ENCODE measurements at regions not wholly inside any gene's neighbourhood (a gene's known extent, or its start where the extent isn't known, plus 50 kb on each side); places are given as distances from the start of the nearest gene placed in this dataset.
A peak's percentile ranks its signal among the peaks of the same experiment; 100 is the strongest.

DNA sequence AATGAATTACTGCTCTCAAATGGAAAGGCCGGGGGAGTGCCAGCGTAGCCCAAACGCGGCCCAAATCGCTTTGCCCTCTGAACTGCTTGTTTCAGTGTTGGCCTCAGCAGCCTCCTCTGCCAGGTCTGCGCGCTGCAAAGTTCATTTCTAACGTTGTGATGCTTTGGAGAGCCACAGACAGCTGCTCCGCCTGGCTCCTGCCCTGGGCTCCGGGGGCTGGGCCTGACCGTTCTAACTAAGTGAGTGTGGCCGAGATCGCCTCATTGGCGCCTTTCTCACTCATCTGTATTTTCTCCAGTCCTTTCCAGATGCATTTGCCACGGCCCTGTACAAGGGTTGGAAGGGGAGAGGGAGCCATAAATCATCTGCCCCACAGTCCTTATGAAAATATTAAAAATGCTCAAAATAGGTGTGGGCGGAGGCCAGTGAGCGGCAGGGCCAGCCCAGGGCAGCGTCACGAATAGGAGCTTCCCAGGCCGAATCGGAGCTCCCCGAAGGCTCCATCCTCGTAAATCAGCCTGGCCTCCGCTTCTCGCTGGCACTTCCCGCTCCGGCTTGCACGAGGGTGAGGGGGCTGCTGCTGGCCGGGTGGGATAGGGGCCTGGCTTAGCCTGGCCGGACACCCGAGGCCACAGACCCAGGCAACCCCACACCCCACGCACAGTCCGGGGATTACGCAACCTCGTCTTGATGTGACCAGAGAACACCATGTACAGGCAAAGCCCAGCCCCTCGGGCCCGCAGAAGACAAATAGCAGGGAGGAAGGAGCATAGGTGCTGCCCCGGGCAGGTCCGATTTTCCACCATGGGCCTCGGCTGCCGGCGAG, 196.6 kb upstream of the DIO3 start:
- Histone ChIP-seq H3K27ac (no peak overlapping the region), H3K9me3 (no peaks in the 10 kb centered on the region), H3K27me3 (no peaks in the 10 kb centered on the region), H3K4me3 (no peak overlapping the region), H3K36me3 (no peaks in the 10 kb centered on the region), H3K4me1 (peaks cover 0 to 4% of the 10 kb centered on the region in 2 donors)
- DNase-seq (ENCODE audit: low spot score): peak; percentile 76
- TF ChIP-seq, protein P1, sequence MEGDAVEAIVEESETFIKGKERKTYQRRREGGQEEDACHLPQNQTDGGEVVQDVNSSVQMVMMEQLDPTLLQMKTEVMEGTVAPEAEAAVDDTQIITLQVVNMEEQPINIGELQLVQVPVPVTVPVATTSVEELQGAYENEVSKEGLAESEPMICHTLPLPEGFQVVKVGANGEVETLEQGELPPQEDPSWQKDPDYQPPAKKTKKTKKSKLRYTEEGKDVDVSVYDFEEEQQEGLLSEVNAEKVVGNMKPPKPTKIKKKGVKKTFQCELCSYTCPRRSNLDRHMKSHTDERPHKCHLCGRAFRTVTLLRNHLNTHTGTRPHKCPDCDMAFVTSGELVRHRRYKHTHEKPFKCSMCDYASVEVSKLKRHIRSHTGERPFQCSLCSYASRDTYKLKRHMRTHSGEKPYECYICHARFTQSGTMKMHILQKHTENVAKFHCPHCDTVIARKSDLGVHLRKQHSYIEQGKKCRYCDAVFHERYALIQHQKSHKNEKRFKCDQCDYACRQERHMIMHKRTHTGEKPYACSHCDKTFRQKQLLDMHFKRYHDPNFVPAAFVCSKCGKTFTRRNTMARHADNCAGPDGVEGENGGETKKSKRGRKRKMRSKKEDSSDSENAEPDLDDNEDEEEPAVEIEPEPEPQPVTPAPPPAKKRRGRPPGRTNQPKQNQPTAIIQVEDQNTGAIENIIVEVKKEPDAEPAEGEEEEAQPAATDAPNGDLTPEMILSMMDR (IDR thresholded peaks at IDR 0.05): no peak

DNA sequence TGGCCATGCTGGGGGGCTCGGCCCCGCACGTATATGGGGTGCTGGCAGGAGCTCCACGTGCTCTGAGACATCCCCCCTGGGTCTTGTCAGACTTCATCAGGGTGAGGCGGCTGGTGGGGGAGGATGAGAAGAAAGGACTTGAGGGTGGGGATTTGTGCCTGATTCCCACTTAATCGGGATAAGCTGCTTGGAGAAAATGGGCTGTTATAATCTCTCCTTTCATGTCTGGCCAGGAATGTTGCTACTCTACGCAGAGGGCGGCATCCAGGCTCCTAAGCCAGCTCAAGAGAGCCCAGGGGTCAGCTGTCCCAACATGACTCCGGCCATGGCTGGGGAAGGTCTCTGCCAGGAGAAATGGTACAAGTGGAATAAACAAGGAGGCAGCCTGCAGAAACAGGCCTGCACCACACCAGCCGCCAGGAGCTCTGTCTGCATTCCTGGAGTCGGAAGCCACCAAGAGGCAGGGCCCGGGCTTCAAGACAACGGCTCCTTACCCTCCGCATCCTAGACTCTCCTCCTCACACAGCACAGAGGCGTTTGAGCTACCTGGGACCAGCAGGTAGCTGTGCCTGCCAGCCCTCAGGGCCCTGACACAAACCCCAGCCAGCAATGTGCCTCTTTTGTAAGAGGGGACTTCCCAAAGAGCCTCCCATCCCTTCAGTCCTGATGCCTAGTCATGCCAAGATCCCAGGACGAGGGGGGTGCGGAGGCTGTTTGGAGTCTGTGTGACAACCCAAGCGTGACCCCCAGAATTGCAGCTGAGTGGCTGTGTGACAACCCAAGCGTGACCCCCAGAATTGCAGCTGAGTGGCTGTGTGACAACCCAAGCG, 195.8 kb upstream of the DIO3 start:
- no peak for DNase-seq (ENCODE audit: low spot score)
- no peaks in the 10 kb centered on the region for H3K9me3 ChIP-seq
- TF ChIP-seq, protein P1 (IDR thresholded peaks at IDR 0.05): no peak
- no peak overlapping the region for H3K27ac ChIP-seq
- no peak overlapping the region for H3K4me3 ChIP-seq
- peaks cover 0 to 4% of the 10 kb centered on the region in 2 donors for H3K4me1 ChIP-seq
- no peaks in the 10 kb centered on the region for H3K27me3 ChIP-seq
- no peaks in the 10 kb centered on the region for H3K36me3 ChIP-seq

DNA sequence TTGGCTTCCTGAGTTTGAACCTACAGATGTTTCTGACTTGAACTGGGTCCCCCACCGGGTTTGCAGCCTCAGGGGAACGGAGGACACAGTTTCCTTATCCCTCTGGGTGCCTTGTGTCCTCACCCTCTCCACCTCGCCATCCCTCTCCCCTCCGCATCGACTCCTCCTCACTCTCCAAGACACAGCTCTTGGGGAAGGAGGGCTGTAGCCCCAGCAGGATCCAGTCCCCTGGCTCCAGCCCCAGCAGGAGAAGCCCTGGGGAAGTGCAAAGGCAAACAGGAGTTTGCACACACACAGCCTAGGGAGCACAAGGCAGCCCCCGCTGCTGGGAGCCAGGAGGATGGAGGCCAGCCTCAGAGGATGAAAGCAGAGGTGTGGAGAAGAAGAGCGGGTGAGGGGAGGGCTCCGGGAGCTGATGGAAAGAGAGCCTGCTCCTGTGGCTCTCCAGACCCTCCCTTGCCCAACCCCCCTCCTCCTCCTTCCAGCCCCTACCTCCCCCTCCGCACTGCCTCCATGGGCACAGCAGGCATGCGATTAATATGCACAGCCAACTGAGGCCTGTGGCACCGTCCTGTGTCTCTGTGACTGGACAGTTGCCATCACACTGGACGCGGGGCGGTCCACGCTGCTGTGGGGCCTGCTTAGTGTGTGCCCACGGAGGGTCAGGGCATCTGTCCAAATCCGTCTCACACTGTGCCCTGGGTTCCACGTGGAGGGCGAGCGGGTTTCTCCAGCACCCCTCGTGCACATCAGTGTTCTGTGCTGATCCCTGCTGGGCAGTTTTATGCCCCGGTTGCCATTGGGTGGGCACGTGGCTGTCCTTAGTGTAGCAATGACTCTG, 193.7 kb upstream of the DIO3 start:
- H3K36me3 ChIP-seq: no peaks in the 10 kb centered on the region
- TF ChIP-seq, protein P1 (IDR thresholded peaks at IDR 0.05): no peak

DNA sequence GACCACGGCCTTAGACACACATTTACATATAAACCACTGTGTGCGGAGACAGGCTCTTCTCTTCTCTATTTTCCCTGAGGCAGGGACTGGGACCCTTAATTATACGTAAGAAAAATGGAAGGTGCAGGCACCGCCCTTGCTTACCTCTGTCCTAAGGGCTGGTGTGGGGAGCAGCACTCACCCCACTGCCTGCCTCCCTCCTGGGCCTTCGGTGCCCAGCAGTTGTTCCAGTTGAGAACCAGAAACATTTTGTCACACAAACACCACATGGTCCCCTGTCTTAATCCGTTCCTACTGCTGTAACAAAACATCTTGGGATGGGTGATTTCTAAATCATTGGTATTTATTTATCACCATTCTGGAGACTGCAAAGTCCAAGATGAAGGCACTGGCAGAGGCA, 192.7 kb upstream of the DIO3 start:
- Histone ChIP-seq H3K4me1 (no peaks in the 10 kb centered on the region), H3K9me3 (no peaks in the 10 kb centered on the region), H3K36me3 (no peaks in the 10 kb centered on the region), H3K27me3 (no peaks in the 10 kb centered on the region), H3K4me3 (no peak overlapping the region), H3K27ac (no peak overlapping the region)
- TF ChIP-seq, protein P1 (IDR thresholded peaks at IDR 0.05): no peak
- DNase-seq (ENCODE audit: low spot score): no peak

More for the DNA sequence above, 193.7 kb upstream of the DIO3 start:
- no peaks in the 10 kb centered on the region for H3K4me1 ChIP-seq
- no peaks in the 10 kb centered on the region for H3K9me3 ChIP-seq
- no peak overlapping the region for H3K27ac ChIP-seq
- no peaks in the 10 kb centered on the region for H3K27me3 ChIP-seq
- no peak overlapping the region for H3K4me3 ChIP-seq
- no peak for DNase-seq (ENCODE audit: low spot score)

DNA sequence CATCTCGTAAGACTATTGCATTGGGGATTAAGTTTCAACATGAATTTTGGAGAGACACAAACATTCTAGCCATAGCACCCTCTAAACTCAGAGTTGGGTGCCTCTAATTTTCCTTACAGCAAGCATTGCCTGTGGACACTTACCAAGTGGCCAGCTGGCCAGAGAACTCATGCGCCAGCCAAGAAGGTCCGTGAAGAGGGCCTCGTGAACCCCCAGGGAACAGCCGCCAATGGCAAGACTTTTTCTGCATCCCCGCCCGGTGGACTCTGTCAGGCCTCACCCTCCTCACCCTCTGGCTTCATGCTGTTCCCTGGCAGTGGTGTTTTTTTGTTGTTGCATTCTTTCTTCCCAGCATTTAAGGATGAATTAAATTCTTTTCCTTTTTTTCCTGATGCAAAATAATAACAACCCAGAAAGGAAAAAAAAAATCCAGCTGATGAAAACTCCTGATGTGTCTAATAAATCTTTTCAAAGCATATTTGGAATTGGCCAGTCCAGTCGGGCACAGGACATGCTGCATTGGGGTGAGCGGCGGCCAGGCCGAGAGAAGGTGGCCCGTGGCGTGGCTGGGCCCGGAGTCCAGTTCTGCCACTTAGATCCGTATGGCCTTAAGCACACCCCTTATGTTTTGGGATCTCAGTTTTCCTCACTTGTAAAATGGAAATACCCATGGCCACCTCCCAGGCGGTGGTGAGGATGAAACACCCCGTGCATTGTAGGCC, 191.9 kb upstream of the DIO3 start:
- no peaks in the 10 kb centered on the region for H3K4me1 ChIP-seq
- TF ChIP-seq, protein P1 (IDR thresholded peaks at IDR 0.05): no peak
- H3K36me3 ChIP-seq: no peaks in the 10 kb centered on the region
- no peak for DNase-seq (ENCODE audit: low spot score)
- no peak overlapping the region for H3K27ac ChIP-seq
- no peaks in the 10 kb centered on the region for H3K27me3 ChIP-seq
- H3K4me3 ChIP-seq: no peak overlapping the region
- H3K9me3 ChIP-seq: no peaks in the 10 kb centered on the region

Measured in right atrium auricular region (tissue), 2 donors.